ENCODE measurements at regions not wholly inside any gene's neighbourhood (a gene's known extent, or its start where the extent isn't known, plus 50 kb on each side); places are given as distances from the start of the nearest gene placed in this dataset.
A peak's percentile ranks its signal among the peaks of the same experiment; 100 is the strongest.
"Not testable (repeated sequence)": the region's sequence is repeated elsewhere in the genome, so short reads cannot be mapped to it uniquely, and the experiment has no call there.

GRCh38 chr1:230555814-230556213 lies 86.5 kb upstream of the COG2 start:
- no peak for DNase-seq

DNA sequence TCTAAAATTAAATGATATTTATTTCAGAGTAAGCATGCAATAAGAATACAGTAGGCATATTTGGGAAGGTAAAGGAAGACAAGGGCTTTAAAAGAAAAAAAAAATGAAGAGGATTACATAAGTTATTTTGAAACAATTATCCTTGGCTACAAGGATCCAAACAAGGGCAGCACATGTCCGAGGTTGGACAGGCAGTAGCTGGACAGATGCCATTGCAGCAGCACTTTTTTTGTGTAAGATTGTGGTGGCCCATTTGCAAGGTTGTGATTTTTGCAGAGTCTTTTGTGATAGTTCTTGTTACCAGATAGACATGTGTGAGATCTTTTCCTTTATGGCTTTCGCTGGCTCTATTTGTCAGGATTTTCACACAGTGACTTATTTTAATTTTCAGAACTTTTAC lies 89.4 kb upstream of the COG2 start:
- no peak for DNase-seq

- not testable (repeated sequence) for DNase-seq
These were observed 91.3 kb upstream of the COG2 start for GRCh38 chr1:230550945-230551344.

DNA sequence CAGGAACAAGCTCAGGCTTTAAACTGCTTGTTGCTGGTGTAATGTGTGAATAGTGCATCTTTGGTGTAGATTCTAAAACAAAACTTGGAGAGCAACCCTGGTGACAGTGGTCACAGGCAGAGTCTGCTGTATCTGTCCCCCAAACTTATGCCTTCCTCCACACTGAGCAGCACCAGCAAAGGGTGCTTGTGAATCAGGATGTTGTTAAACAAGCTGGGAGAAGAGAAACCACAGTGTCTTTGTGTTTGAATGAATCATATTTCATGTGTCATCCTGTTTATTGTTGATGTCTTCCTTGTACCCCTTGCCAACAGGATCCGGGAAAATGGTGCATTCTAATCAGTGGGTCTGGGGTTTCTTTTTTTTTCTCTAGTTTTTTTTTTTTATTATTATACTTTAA lies 91.9 kb upstream of the COG2 start:
- DNase-seq = no peak

DNA sequence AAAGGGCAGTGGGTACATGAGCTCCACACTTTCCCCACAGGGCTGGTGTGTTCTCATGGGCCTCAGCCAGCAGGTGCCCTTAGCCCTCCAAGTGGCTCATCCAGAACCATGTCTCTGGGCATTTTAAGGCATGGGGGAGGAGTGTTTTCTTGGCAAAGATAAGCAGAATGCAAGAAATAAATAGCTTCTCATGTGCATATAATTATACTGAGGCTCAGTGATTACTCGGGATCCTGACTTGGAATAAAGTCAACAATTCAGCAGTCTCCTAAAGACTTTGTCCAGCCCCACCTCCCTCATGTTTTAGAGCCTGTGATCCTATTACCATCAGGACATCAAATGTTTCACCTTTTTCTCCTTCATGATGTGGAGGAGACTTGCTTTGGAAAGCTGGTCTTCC lies 92.7 kb upstream of the COG2 start:
- DNase-seq = peak; percentile 17

- DNase-seq = peak; percentile 64
These were observed 93.3 kb upstream of the COG2 start for GRCh38 chr1:230548997-230549396.

GRCh38 chr1:230548357-230548756 lies 93.9 kb upstream of the COG2 start:
- peak; percentile 52 for DNase-seq

- DNase-seq = no peak
These were observed 97.1 kb upstream of the COG2 start for GRCh38 chr1:230545181-230545580.

DNA sequence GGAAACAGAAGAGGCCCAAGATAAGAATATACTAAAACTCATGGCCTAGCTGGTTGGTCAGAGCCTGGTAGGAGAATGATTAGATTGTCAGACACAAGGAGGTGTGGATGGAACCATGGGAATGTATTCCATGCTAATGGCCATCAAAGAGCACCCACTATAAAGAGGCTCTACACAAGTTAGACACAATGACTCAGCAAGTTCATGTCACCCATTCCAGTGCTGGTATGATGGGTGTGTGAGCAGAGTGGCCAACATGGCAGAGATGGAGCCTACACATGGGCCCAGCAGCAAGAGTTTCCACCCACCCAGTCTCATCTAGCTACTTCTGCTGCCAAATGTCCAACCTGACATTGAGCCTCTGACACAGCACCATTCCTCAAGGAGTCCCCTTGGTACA lies 97.5 kb upstream of the COG2 start:
- DNase-seq = no peak

DNA sequence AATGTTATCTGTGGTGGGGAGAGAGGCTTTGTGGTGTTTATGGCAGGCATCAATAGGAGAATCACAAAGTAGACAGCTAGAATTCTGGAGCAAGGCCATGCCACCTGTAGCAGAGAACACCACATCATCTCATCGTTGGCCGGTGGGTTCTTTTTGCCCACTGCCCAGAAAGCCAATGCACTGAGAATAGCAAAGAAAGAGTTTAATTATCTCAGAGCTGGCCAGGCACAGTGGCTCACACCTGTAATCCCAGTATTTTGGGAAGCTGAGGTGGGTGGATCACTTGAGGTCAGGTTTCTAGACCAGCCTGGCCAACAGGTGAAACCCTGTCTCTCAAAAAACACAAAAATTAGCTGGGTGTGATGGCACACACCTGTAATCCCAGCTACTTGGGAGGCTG lies 99.2 kb upstream of the COG2 start:
- DNase-seq = no peak

- DNase-seq = no peak
These were observed 99.6 kb upstream of the COG2 start for GRCh38 chr1:230542681-230543080.

DNA sequence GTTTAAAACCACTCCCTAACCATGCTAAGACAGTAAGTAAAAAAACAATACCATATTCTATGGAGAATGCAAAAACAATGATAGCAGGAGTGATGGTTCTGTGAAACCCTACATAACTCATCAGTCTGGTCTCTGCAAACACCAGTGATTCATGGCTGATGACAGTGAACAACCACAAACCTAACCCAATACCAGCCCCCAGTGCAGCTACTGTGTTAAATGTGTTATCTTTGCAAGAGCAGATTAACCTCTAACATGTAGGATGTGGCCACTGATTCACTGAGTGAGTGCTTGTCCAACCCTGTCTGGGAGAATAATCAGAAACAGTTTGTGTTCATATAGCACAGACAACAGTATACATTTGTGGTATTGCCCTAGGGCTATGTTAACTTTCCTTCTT lies 100.2 kb upstream of the COG2 start:
- no peak for DNase-seq

DNA sequence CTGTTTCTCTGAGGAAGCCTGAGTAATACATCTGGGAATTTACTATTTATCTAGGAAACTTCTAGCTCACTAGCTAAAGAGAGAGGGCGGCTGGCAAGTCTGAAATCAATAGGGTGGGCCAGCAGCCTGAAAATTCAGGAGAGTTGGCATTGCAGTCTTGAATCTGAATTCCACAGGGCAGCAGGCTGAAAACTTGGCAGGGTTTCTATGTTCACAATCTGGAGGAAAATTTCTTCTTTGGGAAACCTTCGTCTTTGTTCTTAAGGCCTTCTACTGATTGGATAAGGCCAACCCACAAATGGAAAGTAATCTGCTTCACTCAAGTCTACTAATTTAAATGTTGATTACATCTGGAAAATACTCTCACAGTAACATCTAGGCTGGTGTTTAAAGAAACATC lies 101.0 kb upstream of the COG2 start:
- no peak for DNase-seq

- no peak for DNase-seq
These were observed 101.7 kb upstream of the COG2 start for GRCh38 chr1:230540421-230541155.

- no peak for DNase-seq
These were observed 104.8 kb upstream of the COG2 start for GRCh38 chr1:230537456-230537855.

- DNase-seq = no peak
These were observed 105.6 kb upstream of the COG2 start for GRCh38 chr1:230536641-230537155.

DNA sequence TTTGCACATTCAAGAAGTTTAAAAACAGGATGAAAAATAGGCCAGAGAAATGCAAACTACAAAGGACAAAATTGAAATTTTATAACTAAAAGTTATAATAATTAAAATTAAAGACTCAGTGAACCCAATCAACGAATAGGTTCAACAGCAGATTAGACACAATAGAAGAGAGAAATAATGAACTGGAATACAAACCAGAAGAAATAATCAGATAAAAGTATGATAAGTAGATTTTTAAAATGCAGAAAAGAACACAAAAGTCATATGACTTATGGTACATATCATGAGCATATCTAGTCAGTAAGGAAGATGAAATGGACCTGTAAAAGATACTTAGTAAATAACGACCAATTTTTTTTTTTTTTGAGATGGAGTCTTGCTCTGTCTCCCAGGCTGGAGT lies 108.1 kb upstream of the COG2 start:
- no peak for DNase-seq

- DNase-seq = no peak
These were observed 105.0 kb upstream of the PGBD5 start for GRCh38 chr1:230531103-230531502.

GRCh38 chr1:230519246-230519645 lies 93.1 kb upstream of the PGBD5 start:
- DNase-seq = no peak

GRCh38 chr1:230518511-230518910 lies 92.4 kb upstream of the PGBD5 start:
- no peak for DNase-seq

DNA sequence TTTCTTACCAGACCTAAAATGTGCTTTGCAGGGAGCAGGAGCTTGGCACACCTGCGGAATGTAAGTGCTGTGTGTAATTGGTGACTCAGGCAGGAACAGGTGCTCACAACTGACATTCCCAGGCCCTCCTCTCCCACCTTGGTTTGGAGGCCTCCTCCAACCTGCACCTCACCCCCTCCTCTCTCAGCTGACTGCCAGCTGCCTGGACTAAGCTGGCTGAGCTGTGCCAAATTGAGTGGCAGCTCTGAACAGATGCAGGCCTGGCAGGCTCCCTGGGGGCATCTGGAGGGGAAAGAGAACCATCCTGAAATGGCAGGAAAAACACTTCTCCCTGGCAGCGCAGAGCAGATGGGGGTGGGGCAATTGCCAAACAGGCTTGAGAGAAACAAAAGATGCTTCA lies 91.7 kb upstream of the PGBD5 start:
- DNase-seq = peak; percentile 85

GRCh38 chr1:230517326-230517725 lies 91.2 kb upstream of the PGBD5 start:
- DNase-seq = no peak

- DNase-seq = no peak
These were observed 90.8 kb upstream of the PGBD5 start for GRCh38 chr1:230516889-230517288.

- DNase-seq = no peak
These were observed 89.5 kb upstream of the PGBD5 start for GRCh38 chr1:230515451-230516145.

GRCh38 chr1:230510496-230510895 lies 84.4 kb upstream of the PGBD5 start:
- DNase-seq = no peak
